ENCODE measurements at regions not wholly inside any gene's neighbourhood (a gene's known extent, or its start where the extent isn't known, plus 50 kb on each side); places are given as distances from the start of the nearest gene placed in this dataset.
"Not testable (repeated sequence)": the region's sequence is repeated elsewhere in the genome, so short reads cannot be mapped to it uniquely, and the experiment has no call there.

GRCh38 chr4:101644516-101644915 lies 146.0 kb upstream of the BANK1 start:
- intact Hi-C loops (cut with DNase I; ENCODE audit: low total_unique reads), result no loop called here
- Histone ChIP-seq H3K27me3 (no peaks in the 10 kb centered on the region), H3K4me1 (no peaks in the 10 kb centered on the region), H3K27ac (no peak overlapping the region), H3K36me3 (no peaks in the 10 kb centered on the region), H3K9me3 (no peaks in the 10 kb centered on the region), H3K4me3 (no peak overlapping the region)
- DNase-seq, result no peak
- WGBS, 5 donors, result 71 to 85% (median 79%) methylated on average over 1 of the region's 1 CpG
- TF ChIP-seq POLR2AphosphoS5 (IDR thresholded peaks at IDR 0.05) (no peak), EP300 (IDR thresholded peaks at IDR 0.05) (no peak), POLR2A (IDR thresholded peaks at IDR 0.05) (no peak), CTCF (IDR thresholded peaks at IDR 0.05) (no peak)

GRCh38 chr4:101643186-101643837 lies 147.2 kb upstream of the BANK1 start:
- Histone ChIP-seq H3K4me3 (no peak overlapping the region), H3K4me1 (no peaks in the 10 kb centered on the region), H3K36me3 (no peaks in the 10 kb centered on the region), H3K9me3 (no peaks in the 10 kb centered on the region), H3K27me3 (no peaks in the 10 kb centered on the region), H3K27ac (no peak overlapping the region)
- TF ChIP-seq POLR2AphosphoS5 (IDR thresholded peaks at IDR 0.05) (no peak), POLR2A (IDR thresholded peaks at IDR 0.05) (no peak), CTCF (IDR thresholded peaks at IDR 0.05) (no peak), EP300 (IDR thresholded peaks at IDR 0.05) (no peak)
- WGBS, 5 donors, result 52 to 83% (median 75%) methylated on average over 2 of the region's 2 CpGs
- intact Hi-C loops (cut with DNase I; ENCODE audit: low total_unique reads), result no loop called here
- DNase-seq, result no peak

- intact Hi-C loops (cut with DNase I; ENCODE audit: low total_unique reads); H3K36me3 ChIP-seq; H3K9me3 ChIP-seq; H3K4me1 ChIP-seq; H3K27me3 ChIP-seq; H3K27ac ChIP-seq; DNase-seq; H3K4me3 ChIP-seq: not testable (repeated sequence)
- 71 to 85% (median 75%) methylated on average over 3 of the region's 3 CpGs for WGBS, 5 donors
These were observed 157.8 kb upstream of the BANK1 start for GRCh38 chr4:101632766-101633165.

- Histone ChIP-seq H3K27me3 (no peaks in the 10 kb centered on the region), H3K4me1 (no peaks in the 10 kb centered on the region), H3K4me3 (no peak overlapping the region), H3K27ac (no peak overlapping the region), H3K9me3 (peaks cover 0 to 9% (median 6%) of the 10 kb centered on the region in 4 donors), H3K36me3 (no peaks in the 10 kb centered on the region)
- intact Hi-C loops (cut with DNase I; ENCODE audit: low total_unique reads), result no loop called here
- TF ChIP-seq CTCF (IDR thresholded peaks at IDR 0.05), result no peak
- no peak for TF ChIP-seq POLR2AphosphoS5 (IDR thresholded peaks at IDR 0.05)
- no peak for TF ChIP-seq EP300 (IDR thresholded peaks at IDR 0.05)
- TF ChIP-seq POLR2A (IDR thresholded peaks at IDR 0.05), result no peak
- no peak for DNase-seq
- 90 to 97% (median 92%) methylated on average over 4 of the region's 4 CpGs for WGBS, 5 donors
These were observed 160.1 kb upstream of the BANK1 start for GRCh38 chr4:101630319-101630986.

GRCh38 chr4:101621120-101621519 lies 169.4 kb upstream of the BANK1 start:
- intact Hi-C loops (cut with DNase I; ENCODE audit: low total_unique reads), result no loop called here
- TF ChIP-seq EP300 (IDR thresholded peaks at IDR 0.05), result no peak
- WGBS, 5 donors, result 73 to 88% (median 86%) methylated on average over 2 of the region's 2 CpGs
- no peaks in the 10 kb centered on the region for H3K36me3 ChIP-seq
- H3K4me3 ChIP-seq, result no peak overlapping the region
- DNase-seq, result no peak
- no peak overlapping the region for H3K27ac ChIP-seq
- H3K9me3 ChIP-seq, result no peaks in the 10 kb centered on the region
- no peaks in the 10 kb centered on the region for H3K4me1 ChIP-seq
- H3K27me3 ChIP-seq, result no peaks in the 10 kb centered on the region
